ENCODE measurements at regions not wholly inside any gene's neighbourhood (a gene's known extent, or its start where the extent isn't known, plus 50 kb on each side); places are given as distances from the start of the nearest gene placed in this dataset.

- no peak for TF ChIP-seq CTCF (IDR thresholded peaks at IDR 0.05; ENCODE audit: insufficient read depth, low read length, poor library complexity, severe bottlenecking)
- no peak for TF ChIP-seq EZH2phosphoT487 (conservative IDR thresholded peaks at IDR 0.05; ENCODE audit: low read length)
Measured at GRCh38 chr4:1490011-1490653, 83.9 kb upstream of the NKX1-1 start.
